HG02763 (cell line): ENCODE measurements at regions not wholly inside any gene's neighbourhood (a gene's known extent, or its start where the extent isn't known, plus 50 kb on each side); places are given as distances from the start of the nearest gene placed in this dataset.

Experiments
- ATAC-seq: cut with Tn5 transposase; IDR thresholded peaks from one replicate; pipeline ENCODE4 v1.9.1; 2021; ENCODE audit warnings: mild to moderate bottlenecking, moderate library complexity; ENCODE audit not compliant: unreplicated experiment

DNA sequence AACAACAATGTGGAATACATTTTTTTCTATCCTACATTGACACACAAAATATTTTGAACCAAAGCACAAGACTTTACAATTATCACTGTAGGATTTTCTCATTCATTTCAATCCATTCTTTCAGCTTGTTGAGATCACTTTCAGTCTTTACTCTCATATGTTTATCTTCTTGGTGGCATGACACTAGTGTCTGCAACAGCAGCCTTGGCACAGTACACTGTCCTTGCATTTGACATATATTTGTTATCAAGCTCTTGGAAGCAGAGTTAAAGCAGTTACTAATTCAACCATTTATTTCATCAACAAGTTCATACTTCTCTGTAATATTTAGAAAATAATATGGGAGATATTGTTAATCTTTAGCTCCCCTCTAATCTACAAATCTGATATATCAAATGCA lies 922.4 kb upstream of the ADGRL2 start:
- ATAC-seq = no peak

GRCh38 chr1:80876035-80876434 lies 924.7 kb upstream of the ADGRL2 start:
- no peak for ATAC-seq

- no peak for ATAC-seq
Measured at GRCh38 chr1:80869299-80869698, 931.4 kb upstream of the ADGRL2 start.

- ATAC-seq = no peak
Measured at GRCh38 chr1:80847904-80848303, 952.8 kb upstream of the ADGRL2 start.

- no peak for ATAC-seq
Measured at GRCh38 chr1:80846966-80847365, 953.8 kb upstream of the ADGRL2 start.

GRCh38 chr1:80842796-80843195 lies 957.9 kb upstream of the ADGRL2 start:
- no peak for ATAC-seq

DNA sequence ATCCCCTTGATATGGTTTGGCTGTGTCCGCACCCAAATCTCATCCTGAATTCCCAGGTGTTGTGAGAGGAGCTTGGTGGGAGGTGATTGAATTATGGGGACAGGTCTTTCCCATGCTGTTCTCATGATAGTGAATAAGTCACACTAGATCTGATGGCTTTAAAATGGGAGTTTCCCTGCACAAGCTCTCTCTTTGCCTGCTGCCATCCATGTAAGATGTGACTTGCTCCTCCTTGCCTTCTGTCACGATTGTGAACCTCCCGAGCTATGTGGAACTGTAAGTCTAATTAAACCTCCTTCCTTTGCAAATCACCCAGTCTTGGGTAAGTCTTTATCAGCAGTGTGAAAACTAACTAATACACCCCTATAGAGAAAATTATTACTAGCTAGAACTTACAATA lies 959.5 kb upstream of the ADGRL2 start:
- ATAC-seq = no peak

GRCh38 chr1:80837066-80837465 lies 963.7 kb upstream of the ADGRL2 start:
- no peak for ATAC-seq

- ATAC-seq = no peak
Measured at GRCh38 chr1:80836505-80836904, 964.2 kb upstream of the ADGRL2 start.

GRCh38 chr1:80827666-80828065 lies 973.1 kb upstream of the ADGRL2 start:
- ATAC-seq = no peak

DNA sequence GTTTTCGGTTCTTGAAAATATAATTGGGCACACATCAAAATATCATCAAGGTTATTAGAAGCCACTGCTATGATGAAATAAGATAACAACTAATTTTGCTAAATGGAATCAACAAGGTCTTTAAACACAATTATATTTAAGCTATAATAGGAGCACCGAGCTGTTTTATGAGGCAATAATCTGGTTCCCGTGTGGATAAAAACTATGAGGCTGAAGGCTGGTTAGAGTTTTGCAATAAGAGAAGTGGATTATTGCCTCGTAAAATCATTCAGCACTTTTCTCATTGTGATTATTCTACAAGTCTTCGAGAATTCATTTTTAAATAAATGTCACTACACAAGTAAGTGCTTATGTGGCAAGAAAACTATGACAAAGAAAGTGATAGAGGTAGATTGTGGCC lies 975.7 kb upstream of the ADGRL2 start:
- no peak for ATAC-seq

DNA sequence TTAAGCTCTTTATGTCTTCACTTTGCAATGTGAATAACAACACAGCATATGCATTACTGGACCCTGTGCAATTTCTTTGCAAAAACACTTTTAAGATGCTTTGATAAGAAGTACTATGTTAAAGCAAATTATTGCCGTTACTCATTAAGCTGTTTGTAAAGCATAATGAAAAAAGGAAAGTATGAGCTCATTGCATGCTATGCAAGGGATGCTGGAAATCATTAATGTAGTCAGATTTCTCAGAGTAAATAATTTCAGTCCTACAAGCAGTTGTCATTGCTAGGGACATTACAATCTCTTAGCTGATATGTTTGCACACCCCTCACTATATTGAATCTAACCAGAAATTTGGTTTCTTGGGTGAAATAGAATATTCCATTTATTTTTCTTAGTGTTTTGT lies 982.5 kb upstream of the ADGRL2 start:
- no peak for ATAC-seq

DNA sequence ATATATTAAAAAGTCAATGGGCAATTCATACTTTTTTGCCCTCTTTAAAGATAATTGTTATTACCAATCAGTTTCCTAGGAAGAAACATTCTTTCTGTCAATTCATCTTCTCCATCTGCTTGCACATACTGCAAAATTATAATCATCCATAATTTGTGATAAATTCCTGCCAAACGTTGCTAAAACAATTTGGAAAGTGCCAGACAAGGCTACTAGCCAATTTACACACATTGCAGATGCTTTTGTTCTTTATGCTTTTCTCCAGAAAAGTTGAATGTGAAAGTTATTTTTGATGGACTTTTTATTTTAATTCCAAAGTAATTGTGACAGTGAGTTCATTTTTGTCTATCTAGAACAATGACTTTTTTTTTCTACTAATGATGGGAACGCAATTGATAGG lies 992.8 kb upstream of the ADGRL2 start:
- ATAC-seq = no peak

- no peak for ATAC-seq
Measured at GRCh38 chr1:80806431-80806830, 994.3 kb upstream of the ADGRL2 start.

DNA sequence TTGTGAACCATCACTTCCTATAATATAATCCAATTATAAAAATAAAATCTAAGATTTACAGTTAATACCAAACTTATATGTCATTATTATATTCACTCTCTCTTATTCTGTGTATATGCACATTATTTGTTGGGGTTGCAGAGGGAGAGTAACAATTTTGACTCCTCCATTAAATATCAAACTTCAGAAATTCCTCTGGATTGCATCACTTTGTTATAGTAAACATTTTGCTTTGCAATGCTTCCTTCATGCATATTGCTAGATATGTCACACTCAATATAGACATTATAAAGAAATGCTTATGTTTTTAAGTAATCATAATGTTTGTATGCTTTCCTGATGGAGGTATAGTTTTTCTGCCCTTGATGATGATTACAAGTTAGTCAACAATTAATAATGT lies 999.0 kb upstream of the ADGRL2 start:
- no peak for ATAC-seq

GRCh38 chr1:80799457-80799856 lies 1001.3 kb upstream of the ADGRL2 start:
- no peak for ATAC-seq

DNA sequence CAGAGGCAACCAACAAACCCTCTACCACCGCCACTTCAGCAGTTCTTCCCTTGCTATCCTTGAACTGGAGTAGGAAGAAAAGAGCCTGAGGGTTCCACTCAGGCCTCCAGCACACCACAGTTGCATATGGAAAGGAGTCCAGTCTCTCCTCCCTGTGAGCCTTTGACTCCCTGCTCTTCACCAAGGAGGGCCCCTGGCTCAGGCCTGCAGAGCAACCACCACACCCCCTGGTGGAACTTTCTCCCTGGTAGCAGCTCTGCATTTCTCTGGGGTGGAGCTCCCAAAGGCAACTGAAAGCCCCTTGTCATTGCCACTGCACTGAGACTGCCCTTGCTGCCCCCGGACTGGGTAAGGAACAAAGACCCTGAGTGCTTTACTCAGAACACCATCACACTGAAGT lies 1021.5 kb upstream of the ADGRL2 start:
- ATAC-seq = no peak

- no peak for ATAC-seq
Measured at GRCh38 chr1:80778094-80778840, 1022.5 kb upstream of the ADGRL2 start.

GRCh38 chr1:80776266-80776665 lies 1024.5 kb upstream of the ADGRL2 start:
- no peak for ATAC-seq

DNA sequence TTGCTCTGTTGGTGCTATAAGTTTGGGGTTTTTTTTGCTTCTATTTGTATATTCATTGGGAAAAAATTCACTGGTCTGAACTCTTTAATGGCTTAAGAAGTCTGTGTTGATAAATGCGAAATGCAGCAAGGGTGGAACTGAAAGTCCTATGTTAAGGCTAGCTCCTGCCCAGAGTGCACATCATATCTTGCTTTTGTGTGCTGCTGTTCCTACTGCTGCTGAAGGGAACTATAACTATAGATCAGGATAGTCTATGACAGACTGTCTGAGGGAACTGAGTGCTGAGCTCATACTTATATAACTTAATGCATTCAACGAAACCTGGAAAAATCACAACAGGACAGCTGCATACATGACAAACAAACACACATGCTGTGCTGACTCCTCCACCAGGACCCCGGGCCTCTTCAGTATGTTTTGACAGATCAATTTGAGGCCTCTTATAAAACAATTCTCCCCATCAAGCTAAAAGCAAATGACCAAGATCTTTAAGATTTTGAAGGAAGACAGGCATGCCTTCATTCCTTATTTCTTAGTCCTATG lies 1031.5 kb upstream of the ADGRL2 start:
- ATAC-seq = no peak

GRCh38 chr1:80767711-80768110 lies 1033.0 kb upstream of the ADGRL2 start:
- no peak for ATAC-seq

DNA sequence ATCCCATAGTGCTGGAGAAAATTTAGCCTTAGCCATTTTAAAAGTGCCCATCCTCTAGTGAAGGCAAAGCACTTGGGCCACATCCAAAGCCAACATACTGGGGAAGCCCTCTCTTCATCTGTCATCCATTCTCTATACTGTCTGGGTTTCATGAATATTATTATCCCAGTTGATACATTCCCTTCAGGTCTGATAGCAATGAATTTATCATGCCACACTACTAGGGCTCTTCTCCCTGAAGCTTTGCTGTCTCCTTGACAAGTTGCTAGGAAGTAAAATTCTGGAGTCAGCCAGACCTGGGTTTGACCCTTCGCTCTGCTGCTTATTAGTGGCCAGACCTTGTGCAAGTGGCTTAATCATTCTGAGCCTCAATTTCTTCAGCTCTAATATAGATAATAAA lies 1041.4 kb upstream of the ADGRL2 start:
- ATAC-seq = no peak

GRCh38 chr1:80755944-80756343 lies 1044.8 kb upstream of the ADGRL2 start:
- ATAC-seq = no peak
